ENCODE measurements at regions not wholly inside any gene's neighbourhood (a gene's known extent, or its start where the extent isn't known, plus 50 kb on each side); places are given as distances from the start of the nearest gene placed in this dataset.

- no peak for DNase-seq (ENCODE audit: low spot score)
Measured at GRCh38 chr1:234759888-234760287, 149.9 kb upstream of the IRF2BP2 start.

GRCh38 chr1:234758851-234759250, 148.9 kb upstream of the IRF2BP2 start:
- DNase-seq (ENCODE audit: low spot score), result no peak

GRCh38 chr1:234756857-234757256, 146.9 kb upstream of the IRF2BP2 start:
- no peak for DNase-seq (ENCODE audit: low spot score)

- no peak for DNase-seq (ENCODE audit: low spot score)
Measured at GRCh38 chr1:234756066-234756774, 146.2 kb upstream of the IRF2BP2 start.

- DNase-seq (ENCODE audit: low spot score), result no peak
Measured at GRCh38 chr1:234755449-234755863, 145.5 kb upstream of the IRF2BP2 start.

- no peak for DNase-seq (ENCODE audit: low spot score)
Measured at GRCh38 chr1:234753979-234754378, 144.0 kb upstream of the IRF2BP2 start.

- no peak for DNase-seq (ENCODE audit: low spot score)
Measured at GRCh38 chr1:234752927-234753326, 142.9 kb upstream of the IRF2BP2 start.

- DNase-seq (ENCODE audit: low spot score), result no peak
Measured at GRCh38 chr1:234751678-234752077, 141.7 kb upstream of the IRF2BP2 start.

- no peak for DNase-seq (ENCODE audit: low spot score)
Measured at GRCh38 chr1:234750922-234751627, 141.1 kb upstream of the IRF2BP2 start.

GRCh38 chr1:234748713-234749112, 138.7 kb upstream of the IRF2BP2 start:
- DNase-seq (ENCODE audit: low spot score), result no peak

GRCh38 chr1:234748066-234748465, 138.1 kb upstream of the IRF2BP2 start:
- no peak for DNase-seq (ENCODE audit: low spot score)

- DNase-seq (ENCODE audit: low spot score), result no peak
Measured at GRCh38 chr1:234746798-234747196, 136.8 kb upstream of the IRF2BP2 start.

- DNase-seq (ENCODE audit: low spot score), result no peak
Measured at GRCh38 chr1:234745844-234746797, 136.1 kb upstream of the IRF2BP2 start.

GRCh38 chr1:234745276-234745675, 135.3 kb upstream of the IRF2BP2 start:
- no peak for DNase-seq (ENCODE audit: low spot score)

GRCh38 chr1:234743791-234744611, 134.0 kb upstream of the IRF2BP2 start:
- no peak for DNase-seq (ENCODE audit: low spot score)

GRCh38 chr1:234742622-234743021, 132.6 kb upstream of the IRF2BP2 start:
- DNase-seq (ENCODE audit: low spot score), result no peak

GRCh38 chr1:234737967-234738314, 128.0 kb upstream of the IRF2BP2 start:
- no peak for DNase-seq (ENCODE audit: low spot score)

GRCh38 chr1:234735916-234736315, 125.9 kb upstream of the IRF2BP2 start:
- no peak for DNase-seq (ENCODE audit: low spot score)

- no peak for DNase-seq (ENCODE audit: low spot score)
Measured at GRCh38 chr1:234735476-234735875, 125.5 kb upstream of the IRF2BP2 start.

- no peak for DNase-seq (ENCODE audit: low spot score)
Measured at GRCh38 chr1:234734869-234735268, 124.9 kb upstream of the IRF2BP2 start.

- no peak for DNase-seq (ENCODE audit: low spot score)
Measured at GRCh38 chr1:234734412-234734835, 124.4 kb upstream of the IRF2BP2 start.

GRCh38 chr1:234733427-234733826, 123.4 kb upstream of the IRF2BP2 start:
- no peak for DNase-seq (ENCODE audit: low spot score)

Measured in D341Med (cell line).